ENCODE measurements at regions not wholly inside any gene's neighbourhood (a gene's known extent, or its start where the extent isn't known, plus 50 kb on each side); places are given as distances from the start of the nearest gene placed in this dataset.

DNA sequence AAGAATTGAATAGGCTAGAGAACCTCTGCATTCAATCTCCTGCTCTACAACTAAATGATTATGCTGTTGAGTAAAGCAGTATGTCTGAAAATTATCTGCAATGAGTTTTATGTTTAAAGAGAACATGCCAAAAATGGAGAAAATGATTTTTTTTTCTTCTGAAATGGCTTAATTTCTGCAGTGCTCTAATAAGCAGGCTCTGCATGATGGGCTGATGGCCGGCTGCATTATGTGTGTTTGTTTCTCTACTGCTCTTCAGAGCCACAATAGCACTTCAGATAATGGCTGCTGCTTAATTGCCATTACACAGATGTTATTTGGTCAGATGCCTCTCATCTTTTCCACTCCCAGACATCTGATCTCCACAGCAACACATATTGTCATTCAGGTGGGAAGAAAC, 286.4 kb upstream of the DMAC1 start:
- no peak for DNase-seq

DNA sequence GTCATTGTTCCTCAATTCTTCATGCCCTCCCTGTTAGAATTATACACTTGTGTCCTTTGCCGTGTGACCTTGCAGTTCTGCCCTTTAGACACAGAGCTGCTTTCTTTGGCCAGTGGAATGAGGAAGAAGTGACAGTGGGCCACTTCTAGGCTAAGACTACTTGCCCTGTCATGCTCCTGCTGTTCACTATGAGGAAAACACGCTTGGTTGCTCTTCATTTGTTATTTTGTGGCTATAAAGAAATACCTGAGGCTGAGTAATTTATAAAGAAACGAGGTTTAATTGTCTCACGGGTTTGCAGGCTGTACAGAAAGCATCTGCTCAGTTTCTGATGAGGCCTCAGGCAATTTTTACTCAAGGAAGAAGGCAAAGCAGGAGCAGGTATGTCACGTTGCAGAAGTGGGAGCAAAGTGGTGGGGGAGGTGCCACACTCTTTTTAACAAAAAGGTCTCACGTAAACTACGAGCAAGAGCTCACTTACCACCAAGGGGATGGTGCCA, 279.1 kb upstream of the DMAC1 start:
- peak in 3 of 4 experiments; percentile 19 to 42 (median 35) for DNase-seq

DNA sequence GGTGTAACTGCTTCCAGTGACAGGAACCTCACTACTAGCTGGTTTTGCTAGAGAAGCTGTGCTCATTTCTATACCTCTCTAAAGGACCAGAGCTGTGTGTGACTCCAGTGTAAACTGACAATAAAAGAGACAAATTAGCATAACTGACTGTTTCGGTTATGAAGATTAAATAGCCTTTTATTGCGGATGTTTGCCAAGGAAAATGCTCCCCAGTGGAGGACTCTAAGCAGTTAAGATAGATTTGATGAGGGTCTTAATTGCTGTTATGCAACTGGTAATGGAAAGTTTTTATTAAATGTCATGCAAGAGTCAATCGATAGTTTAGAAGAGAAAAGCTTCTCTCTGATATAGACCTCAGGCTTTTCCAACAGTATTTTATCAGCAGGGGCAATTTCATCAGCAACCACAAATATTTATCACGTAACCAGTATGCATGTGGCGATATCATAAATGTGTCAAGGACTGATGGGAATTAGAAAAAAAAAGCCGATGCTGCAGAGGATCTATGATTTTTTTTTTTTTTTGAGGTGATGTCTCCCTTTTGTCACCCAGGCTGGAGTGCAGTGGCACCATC, 275.2 kb upstream of the DMAC1 start:
- DNase-seq, result no peak

DNA sequence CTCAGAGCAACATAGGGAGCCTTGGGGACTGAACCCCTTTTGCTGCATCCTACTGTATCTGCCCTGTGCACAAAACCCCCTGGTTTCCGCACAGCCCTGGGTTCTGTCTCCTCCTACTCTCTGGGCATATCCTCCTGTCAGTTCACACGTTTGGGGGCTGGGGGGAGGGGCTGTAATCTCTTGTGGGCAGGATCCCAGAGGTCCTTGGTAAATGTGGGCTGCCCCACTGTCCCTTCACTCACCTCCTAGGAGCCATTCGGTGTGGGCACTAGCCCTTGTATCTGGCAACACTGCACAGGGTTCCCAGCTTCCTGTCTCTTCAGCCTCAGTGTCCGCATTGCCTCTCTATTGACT, 271.8 kb upstream of the DMAC1 start:
- DNase-seq, result no peak

DNA sequence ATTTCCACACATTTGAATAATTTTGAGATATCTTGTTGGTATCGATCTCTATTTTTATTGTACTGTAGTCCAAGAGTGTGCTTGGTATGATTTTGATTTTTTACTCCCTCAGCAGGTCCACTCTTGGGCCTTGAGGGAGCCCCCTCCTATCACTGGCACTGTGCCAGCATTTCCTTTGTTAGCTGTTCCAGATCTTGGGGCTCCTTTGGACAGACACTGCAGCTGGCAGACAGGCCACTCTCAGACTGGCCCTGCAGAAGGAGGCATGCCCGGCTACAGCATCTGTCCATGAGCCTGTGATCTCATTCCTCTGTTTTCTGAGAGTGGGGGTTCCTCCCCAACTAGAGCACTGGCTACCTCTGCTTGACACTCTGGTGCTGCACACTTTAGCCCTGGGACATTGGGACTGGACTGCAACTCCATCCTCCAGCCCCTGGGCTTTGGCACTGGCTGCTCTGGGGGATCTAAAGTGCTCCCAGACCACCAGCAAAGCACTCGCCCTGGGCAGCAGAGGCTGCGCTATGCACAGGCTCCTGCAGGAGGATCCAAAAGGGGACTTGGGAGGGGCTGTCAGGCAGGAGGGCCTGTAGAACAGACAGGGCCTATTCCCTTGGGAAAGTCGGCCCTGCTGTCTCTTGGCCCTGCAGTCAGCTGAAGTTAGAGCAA, 271.3 kb upstream of the DMAC1 start:
- no peak for DNase-seq

DNA sequence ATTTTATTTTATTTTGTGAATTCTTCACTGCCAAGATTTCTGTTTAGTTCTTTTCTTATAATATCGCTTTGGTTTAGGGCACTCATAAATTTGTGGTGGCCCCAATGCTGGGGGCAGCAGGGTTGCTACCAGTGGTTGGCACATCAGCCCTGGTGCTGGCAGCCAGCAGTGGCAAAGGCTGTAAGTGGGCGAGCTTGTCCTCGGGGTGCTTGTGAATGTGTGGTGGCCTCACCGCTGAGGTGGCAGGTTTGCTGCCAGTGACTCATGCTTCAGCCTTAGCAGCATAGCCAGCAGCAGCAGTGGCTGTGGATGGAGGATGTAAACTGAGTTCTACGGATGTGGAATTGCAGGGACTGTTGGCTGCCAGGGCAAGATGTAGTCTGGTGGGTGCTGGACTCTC, 262.9 kb upstream of the DMAC1 start:
- DNase-seq, result no peak

DNA sequence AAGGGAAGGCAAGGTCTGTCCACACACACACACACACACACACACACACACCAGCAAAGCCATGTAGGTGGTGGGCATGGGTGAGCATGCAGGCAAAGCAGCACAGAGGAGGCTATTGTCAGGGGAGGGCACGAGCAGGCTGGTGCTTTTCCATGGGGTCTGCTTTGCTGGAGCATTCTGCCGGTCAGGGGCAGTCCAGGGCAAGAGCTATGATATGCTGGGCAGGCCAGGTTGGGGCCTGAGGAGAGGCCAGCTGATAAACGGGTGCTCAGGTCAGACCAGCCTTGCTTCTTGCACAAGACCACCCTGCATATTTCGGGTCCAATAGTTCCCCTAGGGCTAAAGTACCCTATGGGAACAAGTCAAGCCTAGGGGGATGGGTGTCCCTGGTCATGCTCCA, 253.9 kb upstream of the DMAC1 start:
- DNase-seq, result no peak

DNA sequence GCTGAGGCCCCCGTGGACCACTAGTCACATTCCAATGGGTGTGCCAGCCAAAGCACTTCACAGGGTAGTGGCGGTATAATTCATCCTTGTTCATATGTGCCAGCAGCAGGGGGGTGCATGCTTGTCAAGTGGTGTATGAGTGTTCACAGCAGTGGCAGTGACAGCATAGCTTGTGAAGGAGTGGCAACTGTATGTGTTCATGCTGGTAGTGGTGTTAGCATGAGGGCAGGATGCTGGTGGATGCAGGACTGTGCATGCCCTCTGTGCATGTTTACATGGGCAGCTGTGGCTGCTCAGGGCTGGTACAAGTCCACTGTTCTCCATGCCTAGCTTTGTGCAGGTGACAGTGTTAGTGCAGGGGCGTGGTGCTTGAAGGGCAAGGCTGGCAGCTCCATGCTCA, 253.4 kb upstream of the DMAC1 start:
- DNase-seq, result no peak

DNA sequence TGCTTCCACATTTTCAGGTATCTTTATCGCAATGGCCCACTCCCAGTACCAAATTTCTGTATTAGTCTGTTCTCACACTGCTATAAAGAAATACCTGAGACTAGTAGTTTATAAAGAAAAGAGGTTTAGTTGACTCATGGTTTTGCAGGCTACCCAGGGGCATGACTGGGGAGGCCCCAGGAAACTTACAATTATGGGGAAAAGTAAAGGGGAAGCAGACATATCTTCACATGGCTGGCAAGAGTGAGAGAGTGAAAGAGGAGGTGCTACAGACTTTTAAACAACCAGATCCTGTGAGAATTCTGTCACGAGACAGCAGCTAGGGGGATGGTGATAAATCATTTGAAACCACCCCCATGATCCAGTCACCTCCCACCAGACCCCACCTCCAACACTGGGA, 238.2 kb upstream of the DMAC1 start:
- no peak for DNase-seq

DNA sequence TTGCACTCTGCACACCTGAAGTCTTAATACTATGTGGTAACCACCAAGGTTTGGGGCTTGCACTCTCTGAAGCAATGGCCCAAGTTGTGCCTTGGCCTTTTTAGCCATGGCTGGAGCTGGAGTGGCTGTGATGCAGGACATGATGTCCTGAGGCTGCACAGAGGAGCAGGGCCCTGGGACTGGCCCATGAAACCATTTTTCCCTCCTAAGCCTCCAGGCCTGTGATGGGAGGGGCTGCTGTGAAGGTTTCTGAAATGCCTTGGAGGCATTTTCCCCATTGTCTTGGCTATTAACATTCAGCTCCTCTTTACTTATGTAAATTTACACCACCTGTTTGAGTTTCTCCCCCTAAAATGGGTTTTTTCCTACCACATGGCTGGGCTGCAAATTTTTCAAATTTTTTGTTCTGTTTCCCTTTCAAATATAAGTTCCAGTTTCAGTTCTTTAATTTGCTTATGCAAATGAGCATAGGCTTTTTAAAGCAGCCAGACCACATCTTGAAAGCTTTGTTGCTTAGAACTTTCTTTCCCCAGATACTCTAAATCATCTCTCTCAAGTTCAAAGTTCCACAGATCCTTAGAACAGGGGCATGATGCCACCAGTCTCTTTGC, 237.4 kb upstream of the DMAC1 start:
- no peak for DNase-seq

DNA sequence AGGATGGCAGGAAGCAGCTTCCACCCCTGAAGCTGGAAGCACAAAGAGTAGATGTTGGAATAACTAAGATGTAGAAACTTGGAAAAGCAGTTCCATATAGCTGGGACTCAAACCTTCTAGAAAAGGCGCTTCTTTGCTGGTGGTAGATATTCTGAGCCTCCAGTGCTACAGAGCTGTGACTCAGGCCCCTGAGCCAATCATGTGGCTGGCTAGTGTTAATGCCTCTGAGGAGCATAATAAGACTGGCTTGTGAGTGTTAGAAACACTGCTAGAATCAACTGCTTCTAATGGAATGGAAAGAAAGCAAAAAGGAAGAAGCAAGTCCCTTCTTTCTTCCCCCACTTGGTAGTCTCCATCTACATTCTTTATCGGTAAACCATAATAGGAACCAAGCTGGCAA, 234.2 kb upstream of the DMAC1 start:
- no peak for DNase-seq

DNA sequence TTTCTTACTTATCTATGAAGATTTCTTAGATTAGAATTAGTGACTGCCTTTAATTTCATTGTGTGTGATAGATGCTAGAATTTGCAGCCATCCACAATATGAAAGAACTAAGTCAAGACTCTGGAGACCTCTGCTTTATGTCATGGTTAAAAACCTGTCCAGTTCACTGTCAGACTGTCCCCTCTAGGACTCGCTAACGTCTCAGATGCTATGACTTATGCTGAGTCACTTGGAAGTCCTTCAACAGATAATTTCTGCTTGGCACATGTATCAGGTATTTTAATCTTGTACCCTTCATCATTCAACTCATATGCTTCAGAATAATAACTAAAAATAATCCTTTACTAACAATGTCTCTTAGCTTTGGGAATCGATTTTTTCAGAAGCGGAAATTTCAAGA, 230.5 kb upstream of the DMAC1 start:
- DNase-seq, result no peak

DNA sequence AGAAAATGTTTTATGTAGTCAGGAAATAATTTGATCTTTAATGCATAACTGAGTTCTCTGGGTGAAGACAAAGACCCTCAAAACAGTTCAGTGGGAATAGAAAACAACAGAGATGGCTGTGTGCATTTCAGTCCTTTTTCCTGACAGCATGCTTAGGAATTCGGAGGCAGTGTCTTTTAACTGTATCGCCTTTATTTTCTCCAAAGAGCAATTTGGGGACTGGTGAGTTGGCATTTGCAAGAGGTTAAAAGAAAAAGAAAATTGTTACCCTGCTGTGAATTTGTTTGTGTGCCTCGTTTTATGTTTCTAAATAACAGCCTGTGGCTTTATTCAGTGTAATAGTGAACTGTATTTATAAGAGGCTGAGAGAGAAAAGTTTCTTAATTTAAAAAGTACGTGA, 227.8 kb upstream of the DMAC1 start:
- DNase-seq, result no peak

DNA sequence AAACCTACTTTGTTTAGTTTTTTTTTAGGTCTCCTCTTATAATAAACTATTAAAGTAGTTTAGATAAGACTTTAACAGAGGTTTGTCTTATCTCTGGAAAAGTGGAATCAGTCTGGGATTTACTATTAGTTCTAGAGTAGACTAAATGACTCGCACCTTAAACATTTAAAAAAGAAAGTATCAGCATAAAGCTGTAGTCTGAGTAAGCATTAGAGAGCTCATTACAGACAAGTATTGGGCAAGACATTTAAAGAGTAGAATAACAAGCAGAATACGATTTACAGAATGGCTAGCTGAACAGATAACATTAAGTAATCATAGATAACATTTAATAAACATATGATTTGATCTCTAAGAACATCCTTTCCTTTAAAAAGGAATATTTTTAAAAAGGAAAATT, 226.0 kb upstream of the DMAC1 start:
- no peak for DNase-seq

DNA sequence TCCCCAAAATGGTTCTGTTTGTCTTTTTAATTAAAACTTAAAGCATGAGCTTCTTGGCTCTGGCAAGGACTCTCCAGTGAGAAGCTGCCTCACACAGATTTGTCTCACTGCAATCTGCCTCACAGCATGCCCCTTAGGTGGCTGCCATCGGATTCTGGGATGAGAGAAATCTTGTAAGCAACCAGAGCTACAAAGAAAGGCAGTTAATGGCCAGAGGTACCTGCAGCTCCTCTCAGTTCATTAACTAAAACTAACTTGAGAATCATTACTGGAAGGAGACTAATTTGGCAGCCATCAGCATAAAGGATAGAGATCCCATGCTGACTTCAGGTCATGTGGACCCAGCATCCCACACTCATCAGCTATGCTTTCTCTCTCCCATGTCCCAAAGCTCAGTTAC, 220.6 kb upstream of the DMAC1 start:
- DNase-seq, result no peak

DNA sequence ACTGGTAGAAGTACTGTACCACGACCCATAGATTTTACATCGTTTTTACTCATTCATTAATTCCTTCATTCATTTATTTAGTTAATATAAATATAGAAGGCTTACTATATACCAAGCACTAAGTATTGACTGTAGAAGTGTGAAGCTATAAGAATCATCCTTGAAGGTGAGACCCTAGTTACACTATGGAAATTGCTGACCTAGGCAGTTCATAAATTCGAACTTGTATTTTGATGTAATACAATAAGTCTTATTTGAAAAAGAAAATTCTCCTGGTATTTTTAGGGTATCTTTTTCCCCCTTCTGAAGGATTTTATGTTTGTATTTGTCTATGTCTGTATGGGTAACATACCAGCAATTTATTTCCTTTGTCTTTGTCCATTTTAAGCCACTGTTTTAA, 220.1 kb upstream of the DMAC1 start:
- DNase-seq, result no peak

DNA sequence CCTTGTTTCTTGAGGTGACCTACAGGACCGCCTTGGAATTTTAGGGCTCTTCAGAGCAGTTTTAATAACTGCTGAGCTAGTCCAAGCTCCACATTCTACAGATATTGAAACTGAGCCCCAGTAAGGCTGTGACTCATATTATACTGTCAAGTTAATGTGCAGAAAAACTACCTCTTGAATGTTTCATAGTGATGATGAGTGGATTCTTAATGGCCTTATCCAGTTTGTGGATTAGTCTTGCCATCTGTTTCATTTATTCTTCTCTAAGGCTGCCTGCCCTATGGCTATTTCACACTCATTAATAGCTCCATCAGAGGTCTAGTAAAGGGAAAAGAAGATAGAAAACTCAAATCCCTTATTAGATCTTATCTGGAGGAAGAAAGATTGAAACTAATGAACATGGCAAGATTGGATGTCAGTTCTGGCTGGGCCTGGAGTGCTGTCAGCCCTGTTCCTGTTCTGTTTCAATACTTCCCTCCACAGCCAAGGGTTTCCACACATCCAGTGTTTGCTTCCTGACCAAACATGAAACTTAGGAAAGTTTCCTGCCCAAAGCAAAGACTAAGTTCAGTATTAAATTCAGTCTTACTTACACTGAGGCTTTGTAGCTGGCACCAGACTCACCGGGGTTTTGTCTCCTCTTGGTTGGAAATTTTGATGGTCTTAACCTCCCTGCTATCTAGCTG, 215.6 kb upstream of the DMAC1 start:
- DNase-seq, result no peak

DNA sequence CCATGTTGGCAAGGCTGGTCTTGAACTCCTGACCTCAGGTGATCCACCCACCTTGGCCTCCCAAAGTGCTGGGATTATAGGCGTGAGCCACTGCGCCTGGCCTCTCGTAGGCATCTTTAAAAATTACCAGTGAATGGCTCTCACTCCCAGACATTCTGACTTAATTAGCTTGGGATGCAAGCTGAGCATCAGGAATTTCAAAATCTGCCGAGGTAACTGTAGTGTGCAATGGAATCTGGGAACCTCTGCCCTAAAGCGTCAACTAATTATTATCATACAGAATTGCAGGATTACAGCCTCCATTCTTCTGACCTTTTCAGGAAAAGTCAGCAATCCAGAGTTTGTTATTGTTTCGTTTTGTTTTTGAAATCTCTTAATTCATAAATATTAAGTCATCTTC, 213.4 kb upstream of the DMAC1 start:
- DNase-seq, result no peak

DNA sequence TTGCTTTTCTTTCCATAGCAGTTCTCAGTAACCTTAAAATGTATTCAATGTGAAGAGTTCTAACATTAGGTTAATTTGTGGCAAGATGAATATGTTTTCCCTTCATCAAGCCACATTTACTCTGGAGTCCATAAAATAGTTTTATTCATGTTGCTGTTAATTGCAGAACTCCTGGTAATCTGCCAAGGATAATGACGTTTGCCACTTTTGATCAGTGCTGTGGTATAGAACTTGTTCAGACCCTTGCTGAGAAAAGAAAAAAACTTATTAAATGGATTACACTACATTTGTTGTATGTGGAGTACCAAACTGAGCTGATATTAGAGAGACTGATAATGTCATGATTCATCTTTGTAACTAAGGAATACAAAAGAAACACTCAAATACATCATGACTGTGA, 212.4 kb upstream of the DMAC1 start:
- DNase-seq, result no peak

DNA sequence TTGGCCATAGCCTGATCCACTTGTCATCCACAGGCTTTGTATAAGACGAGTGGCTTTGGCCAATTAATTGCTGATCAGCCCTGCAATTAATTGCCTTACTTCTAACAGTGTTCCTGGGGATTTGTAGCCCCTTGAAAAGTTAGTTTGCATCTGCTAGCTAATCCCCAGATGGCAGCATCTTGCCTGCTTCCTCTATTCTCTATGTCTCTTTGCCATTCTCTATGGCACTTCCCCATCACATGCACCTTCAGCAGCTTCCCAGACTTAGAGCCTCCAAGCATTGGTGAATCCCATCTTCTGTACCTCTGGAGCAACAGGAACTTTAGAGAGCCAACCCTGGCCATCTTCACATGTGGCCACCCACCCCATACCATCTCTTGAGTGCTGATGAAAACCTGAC, 197.0 kb upstream of the DMAC1 start:
- DNase-seq, result peak in 1 of 4 experiments; percentile 21

DNA sequence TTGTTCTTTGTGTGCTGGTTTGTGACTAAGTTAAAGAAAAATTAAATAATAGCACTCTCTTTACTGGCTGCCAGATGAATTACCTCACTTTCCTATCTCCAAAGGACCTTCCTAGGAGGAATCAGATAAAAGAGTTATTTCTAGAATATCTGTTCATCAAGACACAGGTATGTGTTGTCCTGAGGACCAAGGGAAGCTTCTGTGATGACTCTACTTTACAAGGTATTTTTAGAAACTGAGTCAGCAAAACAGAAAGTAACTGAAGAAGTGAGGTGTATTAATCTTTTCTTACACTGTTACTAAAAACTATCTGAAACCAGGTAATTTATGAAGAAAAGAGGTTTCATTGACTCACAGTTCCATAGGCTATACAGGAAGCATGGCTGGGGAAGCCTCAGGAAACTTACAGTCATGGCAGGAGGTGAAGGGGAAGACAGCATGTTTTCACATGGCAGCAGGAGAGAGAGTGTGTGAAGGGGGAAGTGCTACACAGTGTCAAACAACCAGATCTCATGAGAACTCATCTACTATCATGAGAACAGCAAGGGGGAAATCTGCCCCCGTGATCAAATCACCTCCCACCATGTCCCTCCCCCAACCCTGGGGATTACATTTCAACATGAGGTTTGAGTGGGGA, 189.2 kb upstream of the DMAC1 start:
- no peak for DNase-seq

DNA sequence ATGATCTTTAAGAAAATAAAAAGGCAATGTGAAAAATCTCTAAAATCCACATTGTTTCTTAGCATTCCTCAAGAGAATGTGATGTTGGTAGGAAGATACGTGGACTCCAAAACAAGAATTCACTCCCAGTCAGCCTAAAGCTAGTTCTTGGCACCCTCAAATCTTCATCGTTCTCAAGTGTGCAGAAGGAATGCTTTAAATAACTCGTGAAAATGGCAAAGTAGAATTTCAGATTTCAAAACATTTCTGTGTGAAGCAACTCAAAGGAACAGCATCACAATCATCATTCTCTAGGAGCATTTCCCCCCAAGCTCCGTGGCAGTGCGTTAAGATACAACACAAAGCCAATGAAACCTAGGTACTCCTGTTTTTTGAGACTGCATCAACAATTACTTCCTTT, 185.1 kb upstream of the DMAC1 start:
- DNase-seq, result no peak

DNA sequence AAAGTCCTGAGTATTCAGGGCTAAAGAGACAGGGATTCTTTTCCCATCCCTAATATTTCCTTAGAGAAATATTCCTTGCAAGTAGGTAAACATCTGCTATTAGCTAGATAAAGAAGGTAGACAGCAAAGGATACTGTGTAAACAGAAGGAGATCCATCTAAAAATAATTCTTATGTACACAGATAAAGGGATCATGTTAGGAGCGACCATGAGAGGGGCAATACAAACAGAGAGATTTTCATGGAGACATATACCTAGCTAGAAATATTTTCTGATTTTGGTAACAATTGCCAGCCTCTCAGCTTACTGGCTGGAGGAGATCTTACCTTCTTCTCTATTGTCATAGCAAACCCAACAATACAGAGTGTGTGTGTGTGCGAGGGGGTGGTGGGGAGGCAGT, 184.6 kb upstream of the DMAC1 start:
- DNase-seq, result no peak

DNA sequence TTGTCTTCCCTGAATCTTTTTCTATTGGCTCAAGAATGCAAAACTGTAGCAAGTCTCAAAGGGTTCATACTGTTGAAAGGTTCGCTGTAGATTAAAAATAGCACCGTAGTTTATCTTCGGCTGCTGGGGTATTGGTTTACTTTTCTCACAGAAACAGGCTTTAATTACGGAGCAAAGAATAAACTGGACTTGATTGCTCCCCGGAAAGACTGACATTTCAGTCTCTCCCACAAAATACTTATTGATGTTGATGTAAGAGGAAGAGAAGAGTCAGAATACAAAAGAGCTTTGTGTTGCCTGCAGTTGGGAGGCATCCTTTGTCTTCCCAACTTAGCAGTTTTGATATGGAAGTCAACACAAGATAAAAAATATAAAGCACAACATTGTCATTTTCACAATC, 183.9 kb upstream of the DMAC1 start:
- DNase-seq, result no peak

All from suppressor macrophage (primary cell).